SW 1271 (cell line): ENCODE measurements at regions not wholly inside any gene's neighbourhood (a gene's known extent, or its start where the extent isn't known, plus 50 kb on each side); places are given as distances from the start of the nearest gene placed in this dataset.

Source experiments
- DNase-seq, 2 experiments: peaks; one replicate each; lab custom pipeline; 2025; lab: John Stamatoyannopoulos, UW

- DNase-seq, result no peak
Measured at GRCh38 chr18:76546088-76546435, 51.0 kb upstream of the ZNF516 start.

DNA sequence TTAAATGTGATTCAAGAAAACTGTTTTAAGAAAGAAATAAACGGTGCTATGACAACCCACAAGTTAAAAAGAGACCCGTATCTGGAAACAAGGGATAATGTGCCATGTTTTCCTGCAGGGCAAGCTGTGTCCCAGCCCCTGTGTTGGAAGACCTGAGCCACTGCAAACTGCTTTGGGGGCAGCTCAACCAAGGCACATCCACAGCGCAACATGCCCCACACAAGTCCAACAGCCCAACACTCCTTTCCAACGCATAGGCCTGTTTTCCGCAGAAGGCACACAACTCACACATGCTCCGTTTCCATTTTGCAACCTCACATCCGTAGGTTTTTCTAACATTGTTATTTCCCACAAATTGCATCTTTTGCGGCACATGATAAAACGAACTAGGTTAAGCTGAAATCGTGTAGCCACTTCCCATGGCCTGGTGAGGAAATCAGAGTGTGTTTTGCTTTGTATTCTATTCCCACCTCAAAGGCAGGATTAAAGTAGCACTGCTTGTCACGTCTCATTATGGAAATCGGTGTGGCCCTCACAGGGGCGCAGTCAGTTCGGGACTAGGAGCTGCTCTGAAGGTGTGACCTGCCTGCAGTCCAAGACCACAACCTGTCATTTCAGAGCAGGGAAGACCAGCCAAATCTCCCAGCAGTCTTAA is 50.5 kb upstream of the ZNF516 start:
- DNase-seq, result no peak

GRCh38 chr18:76544511-76545345 is 49.7 kb upstream of the ZNF516 start:
- no peak for DNase-seq
